HCT116 (cell line): ENCODE measurements at regions not wholly inside any gene's neighbourhood (a gene's known extent, or its start where the extent isn't known, plus 50 kb on each side); places are given as distances from the start of the nearest gene placed in this dataset.

Source experiments
- ATAC-seq: fragments of 200-7000 bp; cut with Tn5 transposase; 2 replicates; pipeline ENCODE4 v1.9.1; 2020; ENCODE audit warnings: mild to moderate bottlenecking, moderate library complexity
- BruUV-seq: library from RNA; stranded (reverse); fragments of 400-500 nt; replicated peaks from 2 replicates; lab custom pipeline; 2021; lab: Mats Ljungman, UMichigan
- CTCF ChIA-PET: fragments of 300-600 bp; sonication (Branson Sonifier 250); formaldehyde crosslinking; loops from one replicate; lab custom pipeline; 2021; ENCODE audit warnings: antibody characterized with exemption; lab: Charles Lee
- POLR2A ChIA-PET: fragments of 300-600, 350-600 bp; sonication (Branson Sonifier 250); formaldehyde crosslinking; loops from one replicate; lab custom pipeline; 2021; ENCODE audit warnings: antibody characterized with exemption; lab: Charles Lee
- RAD21 ChIA-PET, 2 experiments: fragments of 300-600 bp; sonication (Branson Sonifier 250); formaldehyde crosslinking; loops; one replicate each; lab custom pipeline; 2023; ENCODE audit warnings: low total read pairs in 2 of 2; ENCODE audit not compliant: uncharacterized antibody in 2 of 2, unreplicated experiment in 2 of 2, low non-redundant PET in 1 of 2; lab: Charles Lee
- DNase-seq: peaks from one replicate; pipeline ENCODE4 v3.0.0-alpha.2; 2010; ENCODE audit warnings: low read depth, low spot score
- H2AFZ ChIP-seq: fragments of 200-600 bp; shearing (Covaris generic), sonication (generic); 2 replicates; pipeline ENCODE4 v1.6.1; 2017; ENCODE audit warnings: low read depth, mixed run types, mixed read lengths, antibody characterized with exemption, low read length; ENCODE audit not compliant: poor library complexity, severe bottlenecking
- H3K27ac ChIP-seq: 2 replicates; pipeline ENCODE4 v1.5.1; 2012; ENCODE audit warnings: low read depth, low read length
- H3K27me3 ChIP-seq: fragments of 200-600 bp; sonication (generic); 2 replicates; pipeline ENCODE4 v1.6.1; 2016; ENCODE audit warnings: mixed run types, low read length, mixed read lengths; ENCODE audit not compliant: insufficient read depth
- H3K36me3 ChIP-seq, 2 experiments: fragments of 200-500 bp in 1 of 2; fragments of 200-600 bp in 1 of 2; sonication (Bioruptor generic) in 1 of 2; sonication (generic) in 1 of 2; 2 replicates each; pipeline versions ENCODE4 v1.5.1 to v1.6.1; 2014 to 2016; ENCODE audit warnings: low read length in 2 of 2, inconsistent platforms in 1 of 2, mixed read lengths in 1 of 2, mixed run types in 1 of 2; ENCODE audit not compliant: insufficient read depth in 2 of 2, control insufficient read depth in 1 of 2
- H3K4me1 ChIP-seq, 2 experiments: fragments of 200-600 bp in 1 of 2; sonication (generic) in 1 of 2; 2 replicates each; pipeline versions ENCODE4 v1.5.1 to v1.6.1; 2012 to 2017; ENCODE audit warnings: low read length in 2 of 2, inconsistent platforms in 1 of 2, mild to moderate bottlenecking in 1 of 2, mixed read lengths in 1 of 2, mixed run types in 1 of 2, moderate library complexity in 1 of 2; ENCODE audit not compliant: insufficient read depth in 2 of 2, control insufficient read depth in 1 of 2
- H3K4me2 ChIP-seq: fragments of 200-600 bp; sonication (generic); 2 replicates; pipeline ENCODE4 v1.6.1; 2017; ENCODE audit warnings: mixed run types, low read length, mixed read lengths
- H3K4me3 ChIP-seq, 2 experiments: fragments of 200-600 bp in 1 of 2; sonication (generic) in 1 of 2; replicated peaks in 1 of 2; 2 replicates each; pipeline ENCODE4 v1.5.1; 2011 to 2016; ENCODE audit warnings: low read length in 2 of 2, control low read depth in 1 of 2, low read depth in 1 of 2, mild to moderate bottlenecking in 1 of 2, mixed read lengths in 1 of 2, mixed run types in 1 of 2
- H3K79me2 ChIP-seq: fragments of 200-600 bp; sonication (generic); 2 replicates; pipeline ENCODE4 v1.6.1; 2017; ENCODE audit warnings: mild to moderate bottlenecking, mixed run types, low read length, moderate library complexity, mixed read lengths; ENCODE audit not compliant: insufficient read depth
- H3K9ac ChIP-seq: fragments of 200-600 bp; sonication (generic); 2 replicates; pipeline ENCODE4 v1.6.1; 2016; ENCODE audit warnings: low read length, mixed read lengths
- H3K9me2 ChIP-seq: fragments of 200-600 bp; sonication (generic), shearing (Covaris generic); 2 replicates; pipeline ENCODE4 v1.6.1; 2017; ENCODE audit warnings: mixed run types, mild to moderate bottlenecking, moderate library complexity; ENCODE audit not compliant: insufficient read depth
- H3K9me3 ChIP-seq, 2 experiments: fragments of 200-500 bp in 1 of 2; fragments of 200-600 bp in 1 of 2; sonication (Bioruptor generic) in 1 of 2; sonication (generic) in 1 of 2; 2 replicates each; pipeline ENCODE4 v1.6.1; 2014 to 2017; ENCODE audit warnings: low read length in 2 of 2, mixed read lengths in 2 of 2, inconsistent platforms in 1 of 2, low read depth in 1 of 2, mild to moderate bottlenecking in 1 of 2, mixed run types in 1 of 2, moderate library complexity in 1 of 2; ENCODE audit not compliant: control insufficient read depth in 1 of 2, insufficient read depth in 1 of 2
- H4K20me1 ChIP-seq: fragments of 200-600 bp; sonication (generic), shearing (Covaris generic); 2 replicates; pipeline ENCODE4 v1.6.1; 2017; ENCODE audit warnings: mixed run types, mild to moderate bottlenecking, moderate library complexity; ENCODE audit not compliant: insufficient read depth
- CBX3 ChIP-seq: IDR thresholded peaks from 2 replicates; pipeline ENCODE4 v1.6.1; 2012; ENCODE audit warnings: low read depth
- CEBPB ChIP-seq: IDR thresholded peaks from 2 replicates; pipeline ENCODE4 v1.6.1; 2012; ENCODE audit warnings: low read depth
- EGR1 ChIP-seq: IDR thresholded peaks from 2 replicates; pipeline ENCODE4 v1.6.1; 2012; ENCODE audit warnings: low read depth
- ELF1 ChIP-seq: IDR thresholded peaks from 2 replicates; pipeline ENCODE4 v1.6.1; 2012; ENCODE audit warnings: low read depth, borderline replicate concordance
- EZH2 ChIP-seq: fragments of 200-600 bp; sonication (generic); IDR thresholded peaks from 2 replicates; pipeline ENCODE4 v1.6.1; 2017; ENCODE audit warnings: antibody characterized with exemption, mixed run types
- EZH2phosphoT487 ChIP-seq: fragments of 200-600 bp; IDR thresholded peaks from 2 replicates; pipeline ENCODE4 v1.6.1; 2018; ENCODE audit warnings: antibody characterized with exemption, borderline replicate concordance
- FOSL1 ChIP-seq: IDR thresholded peaks from 2 replicates; pipeline ENCODE4 v1.6.1; 2012; ENCODE audit warnings: low read depth
- JUND ChIP-seq: IDR thresholded peaks from 2 replicates; pipeline ENCODE4 v1.6.1; 2012
- POLR2A ChIP-seq: IDR thresholded peaks from 2 replicates; pipeline ENCODE4 v1.7.0; 2011; ENCODE audit warnings: borderline replicate concordance; ENCODE audit not compliant: insufficient read depth, insufficient read length; ENCODE audit errors: extremely low read depth
- POLR2AphosphoS5 ChIP-seq: IDR thresholded peaks from 2 replicates; pipeline ENCODE4 v1.6.1; 2011; ENCODE audit warnings: mild to moderate bottlenecking, low read depth, low read length, moderate library complexity
- SIN3A ChIP-seq: IDR thresholded peaks from 2 replicates; pipeline ENCODE4 v1.6.1; 2012; ENCODE audit warnings: low read depth
- SRF ChIP-seq: IDR thresholded peaks from 2 replicates; pipeline ENCODE4 v1.6.1; 2012; ENCODE audit warnings: low read depth
- TCF7L2 ChIP-seq: IDR thresholded peaks from 2 replicates; pipeline ENCODE4 v1.7.0; 2011; ENCODE audit warnings: borderline replicate concordance, inconsistent platforms; ENCODE audit not compliant: insufficient read depth, insufficient read length; ENCODE audit errors: extremely low read depth
- YY1 ChIP-seq: IDR thresholded peaks from 2 replicates; pipeline ENCODE4 v1.6.1; 2011; ENCODE audit warnings: low read length, low read depth, moderate library complexity, mild to moderate bottlenecking; ENCODE audit not compliant: insufficient replicate concordance; ENCODE audit errors: extremely low read depth
- ZFX ChIP-seq: fragments of 450-650 bp; IDR thresholded peaks from 2 replicates; pipeline ENCODE4 v1.6.1; 2017
- ZNF274 ChIP-seq: fragments of 200-500 bp; sonication (Bioruptor generic); IDR thresholded peaks from 2 replicates; pipeline ENCODE4 v1.6.1; 2014; ENCODE audit warnings: mild to moderate bottlenecking, low read depth, low read length, inconsistent platforms
- intact Hi-C: fragments of 100-400 bp; cut with micrococcal nuclease; formaldehyde crosslinking; loops from 2 replicates; pipeline ENCODE4 v1.10.0; 2022
- TF ChIP-seq, protein P1 (sequence below): IDR thresholded peaks from 2 replicates; pipeline ENCODE4 v1.6.1; 2011; ENCODE audit warnings: mild to moderate bottlenecking, low read length, moderate library complexity; ENCODE audit not compliant: insufficient replicate concordance; ENCODE audit errors: extremely low read depth
- TF ChIP-seq, protein P2 (sequence below): IDR thresholded peaks from 2 replicates; pipeline ENCODE4 v1.6.1; 2012
- TF ChIP-seq, protein P3 (sequence below): IDR thresholded peaks from 2 replicates; pipeline ENCODE4 v1.6.1; 2012
- TF ChIP-seq, protein P4 (sequence below), 3 experiments: fragments of 200-600 bp in 1 of 3; sonication (generic) in 1 of 3; IDR thresholded peaks in 2 of 3; conservative IDR thresholded peaks in 1 of 3; 2 replicates each; pipeline ENCODE4 v1.5.1; 2012 to 2017; ENCODE audit warnings: low read depth in 2 of 3, low read length in 2 of 3, antibody characterized with exemption in 1 of 3, borderline replicate concordance in 1 of 3, control low read depth in 1 of 3, mild to moderate bottlenecking in 1 of 3, mixed read lengths in 1 of 3, mixed run types in 1 of 3, moderate library complexity in 1 of 3; ENCODE audit not compliant: insufficient read depth in 1 of 3

DNA sequence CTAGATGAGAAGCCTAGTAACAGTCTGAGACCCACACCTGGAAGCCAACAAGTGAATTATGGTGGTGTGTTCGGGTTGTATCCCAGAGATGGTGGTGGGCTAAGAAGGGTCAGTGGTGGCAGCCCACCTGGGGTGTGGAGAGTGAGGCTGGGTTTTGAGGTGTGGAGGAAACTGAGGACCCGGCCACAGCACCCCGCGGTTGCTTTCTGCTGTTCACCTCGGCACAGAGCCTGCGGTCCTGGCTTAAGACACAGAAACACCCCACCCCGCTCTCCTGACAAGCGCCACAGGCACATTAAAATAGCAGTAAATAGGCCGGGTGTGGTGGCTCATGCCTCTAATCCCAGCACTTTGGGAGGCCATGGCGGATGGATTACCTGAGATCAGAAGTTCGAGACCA lies 395.1 kb downstream of the GLRX3 start:
- Histone ChIP-seq H3K9ac (no peak overlapping the region), H3K4me3 (no peak overlapping the region), H3K79me2 (no peaks in the 10 kb centered on the region), H3K4me2 (no peak overlapping the region), H3K4me1 (no peaks in the 10 kb centered on the region), H3K27ac (no peak overlapping the region), H2AFZ (no peak overlapping the region), H3K27me3 (no peaks in the 10 kb centered on the region), H3K9me3 (no peaks in the 10 kb centered on the region), H3K9me2 (no peaks in the 10 kb centered on the region), H4K20me1 (no peaks in the 10 kb centered on the region), H3K36me3 (no peaks in the 10 kb centered on the region)
- no peak for DNase-seq
- ChIA-PET RAD21 (no interaction called here), CTCF (no interaction called here), POLR2A (no interaction called here)
- BruUV-seq, result no TSS peak
- intact Hi-C loops, result no loop called here
- no peak for TF ChIP-seq EZH2phosphoT487
- TF ChIP-seq FOSL1, result no peak
- ATAC-seq, result no peak

DNA sequence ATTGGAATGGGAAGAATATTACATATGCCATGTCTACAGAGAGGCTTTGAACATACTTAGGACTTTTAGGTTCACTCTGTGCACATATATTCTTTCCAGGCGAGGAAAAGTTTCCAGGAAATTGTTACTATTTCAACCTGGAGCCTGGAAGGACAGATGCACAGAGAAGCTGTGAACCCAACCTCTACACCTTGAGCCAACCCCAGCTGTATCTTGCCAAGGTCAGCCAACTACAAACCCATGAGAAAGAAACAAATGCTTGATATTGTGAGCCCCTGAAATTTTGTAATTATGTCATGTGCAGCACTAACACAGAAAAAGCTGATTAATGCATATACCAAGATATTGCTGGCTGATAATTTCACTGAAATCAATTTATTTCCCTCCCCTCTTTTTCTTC lies 404.9 kb downstream of the GLRX3 start:
- H3K27me3 ChIP-seq, result no peaks in the 10 kb centered on the region
- TF ChIP-seq, protein P1, sequence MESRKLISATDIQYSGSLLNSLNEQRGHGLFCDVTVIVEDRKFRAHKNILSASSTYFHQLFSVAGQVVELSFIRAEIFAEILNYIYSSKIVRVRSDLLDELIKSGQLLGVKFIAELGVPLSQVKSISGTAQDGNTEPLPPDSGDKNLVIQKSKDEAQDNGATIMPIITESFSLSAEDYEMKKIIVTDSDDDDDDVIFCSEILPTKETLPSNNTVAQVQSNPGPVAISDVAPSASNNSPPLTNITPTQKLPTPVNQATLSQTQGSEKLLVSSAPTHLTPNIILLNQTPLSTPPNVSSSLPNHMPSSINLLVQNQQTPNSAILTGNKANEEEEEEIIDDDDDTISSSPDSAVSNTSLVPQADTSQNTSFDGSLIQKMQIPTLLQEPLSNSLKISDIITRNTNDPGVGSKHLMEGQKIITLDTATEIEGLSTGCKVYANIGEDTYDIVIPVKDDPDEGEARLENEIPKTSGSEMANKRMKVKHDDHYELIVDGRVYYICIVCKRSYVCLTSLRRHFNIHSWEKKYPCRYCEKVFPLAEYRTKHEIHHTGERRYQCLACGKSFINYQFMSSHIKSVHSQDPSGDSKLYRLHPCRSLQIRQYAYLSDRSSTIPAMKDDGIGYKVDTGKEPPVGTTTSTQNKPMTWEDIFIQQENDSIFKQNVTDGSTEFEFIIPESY, result no peak
- TF ChIP-seq SIN3A (no peak), YY1 (no peak), CBX3 (no peak), POLR2A (no peak), CEBPB (no peak), ELF1 (no peak), ZNF274 (no peak), EGR1 (no peak), JUND (no peak), SRF (no peak), ZFX (no peak), EZH2 (no peak), POLR2AphosphoS5 (no peak), TCF7L2 (no peak), EZH2phosphoT487 (no peak)
- TF ChIP-seq, protein P2, sequence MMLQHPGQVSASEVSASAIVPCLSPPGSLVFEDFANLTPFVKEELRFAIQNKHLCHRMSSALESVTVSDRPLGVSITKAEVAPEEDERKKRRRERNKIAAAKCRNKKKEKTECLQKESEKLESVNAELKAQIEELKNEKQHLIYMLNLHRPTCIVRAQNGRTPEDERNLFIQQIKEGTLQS, result no peak
- TF ChIP-seq, protein P3, sequence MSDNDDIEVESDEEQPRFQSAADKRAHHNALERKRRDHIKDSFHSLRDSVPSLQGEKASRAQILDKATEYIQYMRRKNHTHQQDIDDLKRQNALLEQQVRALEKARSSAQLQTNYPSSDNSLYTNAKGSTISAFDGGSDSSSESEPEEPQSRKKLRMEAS, result no peak
- TF ChIP-seq, protein P4, sequence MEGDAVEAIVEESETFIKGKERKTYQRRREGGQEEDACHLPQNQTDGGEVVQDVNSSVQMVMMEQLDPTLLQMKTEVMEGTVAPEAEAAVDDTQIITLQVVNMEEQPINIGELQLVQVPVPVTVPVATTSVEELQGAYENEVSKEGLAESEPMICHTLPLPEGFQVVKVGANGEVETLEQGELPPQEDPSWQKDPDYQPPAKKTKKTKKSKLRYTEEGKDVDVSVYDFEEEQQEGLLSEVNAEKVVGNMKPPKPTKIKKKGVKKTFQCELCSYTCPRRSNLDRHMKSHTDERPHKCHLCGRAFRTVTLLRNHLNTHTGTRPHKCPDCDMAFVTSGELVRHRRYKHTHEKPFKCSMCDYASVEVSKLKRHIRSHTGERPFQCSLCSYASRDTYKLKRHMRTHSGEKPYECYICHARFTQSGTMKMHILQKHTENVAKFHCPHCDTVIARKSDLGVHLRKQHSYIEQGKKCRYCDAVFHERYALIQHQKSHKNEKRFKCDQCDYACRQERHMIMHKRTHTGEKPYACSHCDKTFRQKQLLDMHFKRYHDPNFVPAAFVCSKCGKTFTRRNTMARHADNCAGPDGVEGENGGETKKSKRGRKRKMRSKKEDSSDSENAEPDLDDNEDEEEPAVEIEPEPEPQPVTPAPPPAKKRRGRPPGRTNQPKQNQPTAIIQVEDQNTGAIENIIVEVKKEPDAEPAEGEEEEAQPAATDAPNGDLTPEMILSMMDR (IDR thresholded peaks at IDR 0.05 in 2 of 3, conservative IDR thresholded peaks at IDR 0.05 in 1 of 3; ENCODE audit: borderline replicate concordance in 1 of 3, insufficient read depth in 1 of 3, low read depth in 2 of 3, low read length in 2 of 3), result no peak
- TF ChIP-seq, all 23 proteins: peak for 0
- BruUV-seq, result no TSS peak
- H4K20me1 ChIP-seq, result no peaks in the 10 kb centered on the region
- DNase-seq, result no peak
- no peaks in the 10 kb centered on the region for H3K36me3 ChIP-seq
- no peak overlapping the region for H3K27ac ChIP-seq
- no peak for ATAC-seq
- no peaks in the 10 kb centered on the region for H3K79me2 ChIP-seq
- RAD21 ChIA-PET, result no interaction called here
- intact Hi-C loops, result no loop called here
- no peak overlapping the region for H2AFZ ChIP-seq
- no peaks in the 10 kb centered on the region for H3K9me2 ChIP-seq
- no peak overlapping the region for H3K4me2 ChIP-seq
- no peaks in the 10 kb centered on the region for H3K4me1 ChIP-seq
- no peak overlapping the region for H3K4me3 ChIP-seq
- no peak overlapping the region for H3K9ac ChIP-seq
- CTCF ChIA-PET, result no interaction called here
- H3K9me3 ChIP-seq, result no peaks in the 10 kb centered on the region
- POLR2A ChIA-PET, result no interaction called here
